Endothelial cell (in vitro differentiated cells): ENCODE measurements at regions not wholly inside any gene's neighbourhood (a gene's known extent, or its start where the extent isn't known, plus 50 kb on each side); places are given as distances from the start of the nearest gene placed in this dataset.

Experiments
- DNase-seq: peaks from one replicate; pipeline ENCODE4 v3.0.0; 2021; ENCODE audit warnings: low spot score
- H3K27ac Mint-ChIP-seq: one replicate; pipeline ENCODE4 v1.8.0; 2021; ENCODE audit warnings: mixed read lengths, inconsistent platforms; ENCODE audit not compliant: unreplicated experiment
- H3K27me3 Mint-ChIP-seq: one replicate; pipeline ENCODE4 v1.8.0; 2021; ENCODE audit warnings: mild to moderate bottlenecking, moderate library complexity, mixed read lengths, inconsistent platforms; ENCODE audit not compliant: unreplicated experiment
- H3K36me3 Mint-ChIP-seq: one replicate; pipeline ENCODE4 v1.8.0; 2021; ENCODE audit warnings: mild to moderate bottlenecking, low read depth, mixed read lengths, inconsistent platforms; ENCODE audit not compliant: unreplicated experiment
- H3K4me1 Mint-ChIP-seq: one replicate; pipeline ENCODE4 v1.8.0; 2021; ENCODE audit warnings: mild to moderate bottlenecking, mixed read lengths, inconsistent platforms; ENCODE audit not compliant: unreplicated experiment
- H3K4me3 Mint-ChIP-seq: one replicate; pipeline ENCODE4 v1.8.0; 2021; ENCODE audit warnings: mild to moderate bottlenecking, mixed read lengths, inconsistent platforms; ENCODE audit not compliant: unreplicated experiment
- H3K9me3 Mint-ChIP-seq: one replicate; pipeline ENCODE4 v1.8.0; 2021; ENCODE audit warnings: mixed read lengths, inconsistent platforms; ENCODE audit not compliant: unreplicated experiment
- CTCF ChIP-seq: fragments of 200-600 bp; sonication (generic); IDR thresholded peaks from one replicate; pipeline ENCODE4 v1.5.0; 2021; ENCODE audit warnings: antibody characterized with exemption; ENCODE audit not compliant: unreplicated experiment

GRCh38 chr6:137933696-137934095 lies 66.6 kb downstream of the TNFAIP3 start:
- TF ChIP-seq CTCF = no peak
- no peak for DNase-seq
- Mint-ChIP-seq H3K36me3 (no peaks in the 10 kb centered on the region), H3K9me3 (no peaks in the 10 kb centered on the region), H3K4me3 (no peak overlapping the region), H3K27me3 (no peaks in the 10 kb centered on the region), H3K4me1 (peaks cover 13% of the 10 kb centered on the region), H3K27ac (no peak overlapping the region)

- no peaks in the 10 kb centered on the region for H3K27me3 Mint-ChIP-seq
Measured at GRCh38 chr6:137936798-137937197, 69.7 kb downstream of the TNFAIP3 start.

GRCh38 chr6:137937834-137938233 lies 70.8 kb downstream of the TNFAIP3 start:
- Mint-ChIP-seq H3K27ac (no peak overlapping the region), H3K9me3 (no peaks in the 10 kb centered on the region), H3K36me3 (no peaks in the 10 kb centered on the region), H3K4me1 (no peaks in the 10 kb centered on the region), H3K4me3 (no peak overlapping the region), H3K27me3 (no peaks in the 10 kb centered on the region)
- DNase-seq = no peak
- no peak for TF ChIP-seq CTCF

More at GRCh38 chr6:137936798-137937197, 69.7 kb downstream of the TNFAIP3 start:
- Mint-ChIP-seq H3K36me3 (no peaks in the 10 kb centered on the region), H3K4me1 (peaks cover 3% of the 10 kb centered on the region), H3K9me3 (no peaks in the 10 kb centered on the region), H3K4me3 (no peak overlapping the region), H3K27ac (no peak overlapping the region)
- TF ChIP-seq CTCF = no peak
- no peak for DNase-seq

- no peaks in the 10 kb centered on the region for H3K4me1 Mint-ChIP-seq
Measured at GRCh38 chr6:137938770-137939379, 71.8 kb downstream of the TNFAIP3 start.

More at GRCh38 chr6:137938770-137939379, 71.8 kb downstream of the TNFAIP3 start:
- H3K4me3 Mint-ChIP-seq = no peak overlapping the region
- H3K9me3 Mint-ChIP-seq = no peaks in the 10 kb centered on the region
- H3K27me3 Mint-ChIP-seq = no peaks in the 10 kb centered on the region
- H3K36me3 Mint-ChIP-seq = no peaks in the 10 kb centered on the region
- DNase-seq = no peak
- H3K27ac Mint-ChIP-seq = no peak overlapping the region
- no peak for TF ChIP-seq CTCF
